H9 (cell line): ENCODE measurements at regions not wholly inside any gene's neighbourhood (a gene's known extent, or its start where the extent isn't known, plus 50 kb on each side); places are given as distances from the start of the nearest gene placed in this dataset.
"Not testable (repeated sequence)": the region's sequence is repeated elsewhere in the genome, so short reads cannot be mapped to it uniquely, and the experiment has no call there.

Experiments used
- DNase-seq: peaks from one replicate; pipeline ENCODE4 v3.0.0-alpha.2; 2017
- H2AFZ ChIP-seq: one replicate; pipeline ENCODE4 v1.6.1; 2013; ENCODE audit warnings: mild to moderate bottlenecking, low read length, control low read depth, moderate library complexity
- H2AK5ac ChIP-seq: 2 replicates; pipeline ENCODE4 v1.6.1; 2013; ENCODE audit warnings: low read length, control low read depth, mixed read lengths; ENCODE audit not compliant: insufficient read length
- H2BK120ac ChIP-seq: one replicate; pipeline ENCODE4 v1.6.1; 2013; ENCODE audit warnings: low read depth, mild to moderate bottlenecking, low read length, control low read depth, inconsistent platforms; ENCODE audit not compliant: poor library complexity, severe bottlenecking
- H2BK12ac ChIP-seq: 2 replicates; pipeline ENCODE4 v1.6.1; 2013; ENCODE audit warnings: low read length, control low read depth, mixed read lengths, low read depth; ENCODE audit not compliant: insufficient read length
- H2BK15ac ChIP-seq: 2 replicates; pipeline ENCODE4 v1.6.1; 2013; ENCODE audit warnings: low read depth, low read length, control low read depth
- H2BK20ac ChIP-seq: one replicate; pipeline ENCODE4 v1.6.1; 2013; ENCODE audit warnings: low read depth, mild to moderate bottlenecking, low read length, control low read depth, inconsistent platforms; ENCODE audit not compliant: poor library complexity, severe bottlenecking
- H2BK5ac ChIP-seq: 2 replicates; pipeline ENCODE4 v1.6.1; 2013; ENCODE audit warnings: low read length, control low read depth, mixed read lengths; ENCODE audit not compliant: insufficient read length
- H3K14ac ChIP-seq: 2 replicates; pipeline ENCODE4 v1.6.1; 2013; ENCODE audit warnings: low read length, control low read depth; ENCODE audit not compliant: insufficient read depth
- H3K18ac ChIP-seq: 2 replicates; pipeline ENCODE4 v1.6.1; 2013; ENCODE audit warnings: low read depth, mild to moderate bottlenecking, mixed read lengths, low read length, control low read depth; ENCODE audit not compliant: insufficient read length
- H3K23ac ChIP-seq: 2 replicates; pipeline ENCODE4 v1.6.1; 2013; ENCODE audit warnings: low read length, control low read depth, mixed read lengths, low read depth; ENCODE audit not compliant: insufficient read length
- H3K23me2 ChIP-seq: 2 replicates; pipeline ENCODE4 v1.6.1; 2013; ENCODE audit warnings: low read depth, mild to moderate bottlenecking, mixed read lengths, low read length, control low read depth; ENCODE audit not compliant: insufficient read length, poor library complexity, severe bottlenecking
- H3K27ac ChIP-seq: 2 replicates; pipeline ENCODE4 v1.5.1; 2013; ENCODE audit warnings: low read length, control low read depth, mixed read lengths, low read depth; ENCODE audit not compliant: insufficient read length
- H3K27me3 ChIP-seq: 2 replicates; pipeline ENCODE4 v1.6.1; 2013; ENCODE audit warnings: low read length, control low read depth, inconsistent platforms; ENCODE audit not compliant: insufficient read depth
- H3K4ac ChIP-seq: 2 replicates; pipeline ENCODE4 v1.6.1; 2013; ENCODE audit warnings: low read depth, mild to moderate bottlenecking, control low read depth, inconsistent platforms, low read length, moderate library complexity
- H3K4me1 ChIP-seq: 2 replicates; pipeline ENCODE4 v1.6.1; 2013; ENCODE audit warnings: low read length, control low read depth, inconsistent platforms; ENCODE audit not compliant: insufficient read depth
- H3K4me2 ChIP-seq: 2 replicates; pipeline ENCODE4 v1.6.1; 2013; ENCODE audit warnings: low read length, control low read depth, mixed read lengths; ENCODE audit not compliant: insufficient read length, insufficient read depth
- H3K56ac ChIP-seq: 2 replicates; pipeline ENCODE4 v1.6.1; 2013; ENCODE audit warnings: low read depth, mild to moderate bottlenecking, mixed read lengths, low read length, control low read depth; ENCODE audit not compliant: insufficient read length
- H3K79me1 ChIP-seq: 2 replicates; pipeline ENCODE4 v1.6.1; 2013; ENCODE audit warnings: low read depth, mild to moderate bottlenecking, moderate library complexity, low read length, control low read depth, inconsistent platforms; ENCODE audit not compliant: insufficient read depth, poor library complexity, severe bottlenecking
- H3K79me2 ChIP-seq: 2 replicates; pipeline ENCODE4 v1.6.1; 2013; ENCODE audit warnings: low read length, control low read depth, inconsistent platforms; ENCODE audit not compliant: insufficient read depth
- H3K9ac ChIP-seq: 2 replicates; pipeline ENCODE4 v1.6.1; 2013; ENCODE audit warnings: low read length, control low read depth, mixed read lengths; ENCODE audit not compliant: insufficient read length; ENCODE audit errors: extremely low read depth
- H3K9me3 ChIP-seq: one replicate; pipeline ENCODE4 v1.6.1; 2013; ENCODE audit warnings: low read depth, low read length, inconsistent platforms; ENCODE audit not compliant: control insufficient read depth
- H3T11ph ChIP-seq: one replicate; pipeline ENCODE4 v1.6.1; 2013; ENCODE audit warnings: mild to moderate bottlenecking, low read length, control low read depth, inconsistent platforms
- H4K20me1 ChIP-seq: one replicate; pipeline ENCODE4 v1.6.1; 2013; ENCODE audit not compliant: control insufficient read depth, insufficient read length, insufficient read depth
- H4K5ac ChIP-seq: 2 replicates; pipeline ENCODE4 v1.6.1; 2013; ENCODE audit warnings: low read depth, mild to moderate bottlenecking, mixed read lengths, low read length, control low read depth; ENCODE audit not compliant: insufficient read length
- H4K8ac ChIP-seq: replicated peaks from 2 replicates; pipeline ENCODE4 v1.6.1; 2013; ENCODE audit warnings: low read length, control low read depth, mixed read lengths, low read depth; ENCODE audit not compliant: insufficient read length
- H4K91ac ChIP-seq: 2 replicates; pipeline ENCODE4 v1.6.1; 2013; ENCODE audit warnings: low read depth, mild to moderate bottlenecking, moderate library complexity, mixed read lengths, low read length, control low read depth; ENCODE audit not compliant: insufficient read length
- H3K27ac Mint-ChIP-seq, 3 experiments: 2 replicates in 2 of 3; 3 replicates in 1 of 3; pipeline ENCODE4 v1.8.0; 2020 to 2021; ENCODE audit warnings: mixed read lengths in 3 of 3, mild to moderate bottlenecking in 1 of 3, moderate library complexity in 1 of 3
- H3K27me3 Mint-ChIP-seq: 2 replicates; pipeline ENCODE4 v1.8.0; 2021; ENCODE audit warnings: low read depth, mild to moderate bottlenecking, moderate library complexity, mixed read lengths
- H3K36me3 Mint-ChIP-seq, 3 experiments: 2 replicates in 2 of 3; 3 replicates in 1 of 3; pipeline ENCODE4 v1.8.0; 2020 to 2021; ENCODE audit warnings: low read depth in 3 of 3, mixed read lengths in 3 of 3; ENCODE audit not compliant: insufficient read depth in 1 of 3
- H3K4me1 Mint-ChIP-seq, 2 experiments: 2 replicates each; pipeline ENCODE4 v1.8.0; 2020; ENCODE audit warnings: mixed read lengths in 2 of 2
- H3K4me3 Mint-ChIP-seq, 2 experiments: 2 replicates in 1 of 2; 3 replicates in 1 of 2; pipeline ENCODE4 v1.8.0; 2020 to 2021; ENCODE audit warnings: mild to moderate bottlenecking in 2 of 2, mixed read lengths in 2 of 2, moderate library complexity in 1 of 2
- H3K9me3 Mint-ChIP-seq, 2 experiments: 2 replicates in 1 of 2; 3 replicates in 1 of 2; pipeline ENCODE4 v1.8.0; 2020; ENCODE audit warnings: mild to moderate bottlenecking in 2 of 2, mixed read lengths in 2 of 2, moderate library complexity in 1 of 2
- CTCF ChIP-seq: fragments of 200-600 bp; sonication (generic); conservative IDR thresholded peaks from 3 replicates; pipeline ENCODE4 v1.8.0; 2021; ENCODE audit warnings: antibody characterized with exemption, mild to moderate bottlenecking
- WGBS: extraction: QIAGEN DNeasy Blood & Tissue Kit; methylation state at CpG from one replicate; pipeline ENCODE4 v1.1.7; 2013; ENCODE audit warnings: missing lambda C conversion rate, low lambda C conversion rate, mixed read lengths; ENCODE audit not compliant: insufficient read length; ENCODE audit errors: extremely low coverage; 5-methylcytosine and 5-hydroxymethylcytosine counted together

DNA sequence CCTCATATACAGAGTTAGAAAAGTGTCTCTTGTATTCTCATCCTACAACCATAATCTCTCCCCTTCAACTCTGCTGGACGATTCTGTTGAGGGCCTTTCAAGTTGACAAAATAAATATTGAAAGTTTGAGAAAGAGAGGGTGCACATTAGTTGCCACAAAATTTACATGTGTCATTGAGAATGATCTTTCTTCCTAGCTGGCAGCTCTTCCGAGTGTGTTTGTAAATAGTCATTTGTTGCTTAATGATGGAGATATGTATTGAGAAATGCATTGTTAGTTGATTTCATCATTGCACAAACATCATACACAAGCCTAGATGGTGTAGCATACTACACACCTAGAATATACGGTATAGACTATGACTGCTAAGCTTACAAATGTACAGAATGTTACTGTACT, 632.8 kb upstream of the AMOT start:
- no peak overlapping the region for H2BK5ac ChIP-seq
- no peak overlapping the region for H3K23ac ChIP-seq
- Mint-ChIP-seq H3K4me3 (no peak overlapping the region), H3K27ac (peak overlapping the region in 1 of 3 experiments; percentile 91; a peak in 5 of 7 replicates), H3K36me3 (peaks cover 9 to 34% (median 27%) of the 10 kb centered on the region in 3 experiments), H3K27me3 (no peaks in the 10 kb centered on the region), H3K9me3 (peaks cover 22 to 26% of the 10 kb centered on the region in 2 experiments), H3K4me1 (peaks cover 44% of the 10 kb centered on the region in 2 experiments)
- H3K79me1 ChIP-seq = no peaks in the 10 kb centered on the region
- no peak overlapping the region for H4K8ac ChIP-seq
- no peak overlapping the region for H2BK12ac ChIP-seq
- H4K91ac ChIP-seq = no peak overlapping the region
- H3T11ph ChIP-seq = no peak overlapping the region
- H3K23me2 ChIP-seq = no peaks in the 10 kb centered on the region
- no peak overlapping the region for H3K4me2 ChIP-seq
- H4K20me1 ChIP-seq = no peaks in the 10 kb centered on the region
- H3K56ac ChIP-seq = no peak overlapping the region
- no peak overlapping the region for H3K14ac ChIP-seq
- H2AFZ ChIP-seq = no peak overlapping the region
- H3K79me2 ChIP-seq = no peaks in the 10 kb centered on the region
- no peak overlapping the region for H2BK15ac ChIP-seq
- H3K9ac ChIP-seq = no peak overlapping the region
- H3K27ac ChIP-seq = no peak overlapping the region
- no peak for TF ChIP-seq CTCF
- no peak for DNase-seq
- no peak overlapping the region for H3K4ac ChIP-seq
- no peak overlapping the region for H2BK20ac ChIP-seq
- no peak overlapping the region for H2AK5ac ChIP-seq
- H4K5ac ChIP-seq = no peak overlapping the region
- H3K9me3 ChIP-seq = no peaks in the 10 kb centered on the region
- no peaks in the 10 kb centered on the region for H3K27me3 ChIP-seq
- no peak overlapping the region for H2BK120ac ChIP-seq
- WGBS = no CpG with 5 or more reads among the region's 3 CpGs
- peaks cover 8% of the 10 kb centered on the region; the same call in 1 of the 2 replicates for H3K4me1 ChIP-seq
- no peak overlapping the region for H3K18ac ChIP-seq

GRCh38 chrX:113473015-113473414, 632.4 kb upstream of the AMOT start:
- H2AFZ ChIP-seq, H3K9me3 ChIP-seq, H3K4ac ChIP-seq, H3K79me1 ChIP-seq, H3K4me1 ChIP-seq, H2BK15ac ChIP-seq, H3K56ac ChIP-seq, H3K9ac ChIP-seq, H3T11ph ChIP-seq, DNase-seq, H3K23ac ChIP-seq, H3K27ac ChIP-seq, H4K91ac ChIP-seq, H2BK12ac ChIP-seq, H3K79me2 ChIP-seq, H4K20me1 ChIP-seq, H3K4me2 ChIP-seq, H4K5ac ChIP-seq, H3K18ac ChIP-seq, H3K14ac ChIP-seq, H4K8ac ChIP-seq, H3K4me3 Mint-ChIP-seq, H3K27me3 Mint-ChIP-seq, H2AK5ac ChIP-seq, H2BK20ac ChIP-seq, H2BK5ac ChIP-seq, H3K23me2 ChIP-seq, H2BK120ac ChIP-seq, H3K27me3 ChIP-seq: not testable (repeated sequence)
- no CpG with 5 or more reads among the region's 5 CpGs for WGBS
- Mint-ChIP-seq H3K27ac (peak overlapping the region; percentile 65 to 91 (median 76); a peak in 6 of 7 replicates), H3K9me3 (peaks cover 21 to 28% of the 10 kb centered on the region in 2 experiments), H3K4me1 (peaks cover 44% of the 10 kb centered on the region in 2 experiments), H3K36me3 (peaks cover 9 to 33% (median 23%) of the 10 kb centered on the region in 3 experiments)
